HG02759 (cell line): ENCODE measurements at regions not wholly inside any gene's neighbourhood (a gene's known extent, or its start where the extent isn't known, plus 50 kb on each side); places are given as distances from the start of the nearest gene placed in this dataset.
"Not testable (repeated sequence)": the region's sequence is repeated elsewhere in the genome, so short reads cannot be mapped to it uniquely, and the experiment has no call there.

Source experiments
- ATAC-seq: cut with Tn5 transposase; IDR thresholded peaks from one replicate; pipeline ENCODE4 v1.9.1; 2021; ENCODE audit warnings: mild to moderate bottlenecking, moderate library complexity; ENCODE audit not compliant: unreplicated experiment

DNA sequence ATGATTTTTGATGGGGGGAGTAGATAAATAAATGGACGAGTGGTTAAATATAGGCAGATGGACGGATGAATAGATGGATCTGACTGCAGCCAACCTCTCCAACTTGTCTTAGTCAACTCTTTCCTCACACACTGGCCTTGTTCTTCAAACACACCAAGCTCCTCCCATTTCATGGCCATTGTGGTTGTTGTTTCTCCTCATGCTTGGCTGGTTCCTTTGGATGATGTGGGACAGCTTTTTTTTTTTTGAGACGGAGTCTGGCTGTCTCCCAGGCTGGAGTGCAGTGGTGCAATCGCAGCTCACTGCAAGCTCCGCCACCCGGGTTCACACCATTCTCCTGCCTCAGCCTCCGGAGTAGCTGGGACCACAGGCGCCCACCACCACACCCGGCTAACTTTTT is 155.2 kb downstream of the ZNF281 start:
- not testable (repeated sequence) for ATAC-seq

DNA sequence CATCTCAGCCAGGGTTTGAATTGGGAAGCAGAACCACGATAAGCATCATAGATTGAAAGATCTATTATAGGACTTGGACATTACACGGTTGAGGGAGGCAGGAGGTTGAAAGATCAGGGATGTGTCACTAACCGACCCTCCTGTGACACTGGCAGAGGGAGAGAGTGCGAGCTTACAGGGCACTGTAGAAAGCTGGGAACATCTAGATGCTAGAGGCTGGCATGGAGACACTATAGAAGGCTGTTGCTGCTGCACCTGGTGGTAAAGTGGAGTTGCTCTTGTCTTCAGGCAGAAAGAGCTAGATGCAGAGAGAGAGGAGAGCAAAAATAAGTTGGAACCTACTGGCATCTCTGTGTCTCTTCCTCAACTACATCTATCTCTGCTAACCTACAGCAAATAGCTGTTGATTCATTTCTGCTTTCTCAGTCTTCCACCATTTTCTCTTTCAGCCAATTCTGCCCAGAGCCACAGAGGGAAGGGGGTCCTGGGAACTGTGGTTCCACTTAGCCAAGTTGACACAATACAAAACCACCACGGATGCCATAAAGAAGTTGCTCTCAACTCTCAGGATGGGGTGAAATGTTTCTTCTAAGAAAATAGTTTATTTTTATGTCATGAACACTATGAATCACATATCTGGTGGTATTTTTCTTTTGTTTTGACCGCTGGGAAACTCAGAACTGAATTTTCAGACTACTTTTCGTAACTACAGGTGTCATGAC is 155.9 kb downstream of the ZNF281 start:
- ATAC-seq, result no peak

DNA sequence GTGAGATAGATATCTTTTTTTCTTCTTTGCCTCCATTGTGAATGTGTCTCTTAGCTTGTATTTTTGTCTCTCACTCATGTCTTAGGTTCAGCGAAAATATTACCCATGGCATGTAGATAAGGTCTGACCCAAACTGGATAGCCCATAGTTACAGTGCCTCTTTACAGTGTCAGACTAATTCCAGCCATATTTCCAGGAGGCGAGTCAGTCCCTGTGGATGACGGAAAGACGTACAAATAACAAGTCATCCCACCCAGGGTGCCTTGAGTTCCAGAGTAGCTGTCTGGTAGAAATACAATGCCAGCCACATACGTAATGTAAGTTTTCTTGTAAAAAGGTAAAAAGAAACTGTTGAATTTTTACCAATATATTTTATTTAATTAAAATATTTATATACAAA is 157.3 kb downstream of the ZNF281 start:
- no peak for ATAC-seq

DNA sequence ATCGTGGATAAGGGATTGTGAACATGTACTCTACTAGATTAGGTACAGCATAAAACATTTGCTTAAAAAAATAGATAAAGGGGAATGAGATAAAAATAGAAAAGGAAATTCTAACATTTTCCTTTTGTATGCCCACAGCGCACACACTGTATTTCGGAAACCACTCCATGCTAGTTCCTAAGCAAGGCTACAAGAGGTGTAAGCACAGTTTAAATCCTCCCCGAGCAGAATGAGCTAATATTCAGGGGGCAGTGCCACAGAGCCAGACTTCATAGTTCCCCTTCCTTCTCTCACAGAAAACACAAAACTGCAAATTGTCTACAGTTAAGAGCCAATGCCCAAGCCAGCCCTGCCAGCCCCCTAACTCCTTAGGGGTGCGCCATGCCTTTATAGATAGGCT is 159.4 kb downstream of the ZNF281 start:
- ATAC-seq, result no peak

DNA sequence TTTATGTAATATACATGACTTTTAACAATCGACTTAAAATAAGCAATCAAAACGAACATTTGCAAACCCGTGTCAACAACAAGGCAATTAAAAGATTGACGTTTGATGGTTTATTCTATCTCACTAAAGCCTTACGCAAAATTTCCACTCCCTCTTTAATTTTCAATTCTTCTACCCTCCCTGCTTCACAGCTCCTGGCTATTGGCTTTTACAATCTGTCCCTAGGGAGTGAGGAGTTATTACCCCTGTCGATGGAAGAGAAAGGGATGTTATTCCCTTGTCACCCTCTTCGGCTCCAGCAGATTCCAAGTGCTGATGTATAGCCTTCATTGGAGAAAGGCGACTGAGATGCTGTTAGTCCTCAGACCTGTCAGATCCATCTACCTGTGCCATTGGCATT is 161.3 kb downstream of the ZNF281 start:
- no peak for ATAC-seq

DNA sequence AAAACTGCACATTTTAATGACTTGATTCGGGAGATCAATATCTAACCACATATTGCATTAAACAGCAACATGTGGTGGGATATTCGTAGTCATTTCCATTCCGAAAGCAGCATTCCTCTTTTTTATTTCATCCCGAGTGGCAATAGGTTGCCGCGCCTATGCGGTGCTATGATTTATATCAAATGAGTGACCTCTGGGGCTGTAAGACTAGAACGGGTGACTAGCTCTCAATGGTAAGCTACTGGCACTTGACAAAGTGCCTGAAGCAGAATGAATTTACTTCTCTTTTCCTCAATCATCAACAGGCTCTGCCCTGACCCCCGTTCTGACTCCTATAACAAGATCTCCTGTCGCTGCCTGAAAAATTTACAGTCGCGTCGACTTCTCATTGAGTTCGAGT is 162.3 kb downstream of the ZNF281 start:
- ATAC-seq, result no peak

DNA sequence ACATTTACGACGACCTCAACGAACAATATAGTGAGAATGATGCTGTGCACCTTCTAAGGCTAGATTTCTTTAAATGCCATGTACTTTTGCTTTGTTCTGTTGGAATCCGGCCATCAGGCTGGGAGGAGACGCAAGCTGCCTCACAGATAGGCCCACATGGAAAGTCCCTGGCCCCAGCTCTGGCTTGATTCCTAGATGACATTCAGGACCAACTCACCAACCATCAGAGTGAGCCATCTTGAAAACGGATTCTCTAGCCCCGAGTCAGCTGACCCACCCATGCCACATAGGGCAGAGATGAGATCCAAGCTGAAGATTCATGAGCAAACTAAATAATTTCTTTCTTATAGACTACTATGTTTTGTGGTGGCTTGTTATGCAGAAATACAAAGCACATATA is 164.4 kb downstream of the ZNF281 start:
- no peak for ATAC-seq

DNA sequence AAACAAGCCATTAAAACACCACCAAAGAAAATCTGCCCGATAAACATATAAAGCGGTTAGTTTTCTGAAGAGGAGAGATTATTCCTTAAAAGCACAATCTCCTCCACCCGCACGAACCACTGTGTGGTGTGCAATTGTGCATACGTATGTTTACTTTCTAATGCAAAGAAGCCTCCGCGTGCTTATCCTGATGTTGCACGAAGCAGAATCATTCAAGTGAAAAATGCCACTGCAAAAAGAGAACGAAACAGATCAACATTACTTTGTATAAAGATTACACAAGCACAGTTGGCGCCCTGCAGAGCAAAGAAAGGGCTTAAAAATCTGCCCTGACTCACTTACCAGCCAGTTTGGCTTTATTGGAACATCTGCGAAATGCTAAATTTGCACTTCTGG is 166.8 kb downstream of the ZNF281 start:
- ATAC-seq, result no peak

DNA sequence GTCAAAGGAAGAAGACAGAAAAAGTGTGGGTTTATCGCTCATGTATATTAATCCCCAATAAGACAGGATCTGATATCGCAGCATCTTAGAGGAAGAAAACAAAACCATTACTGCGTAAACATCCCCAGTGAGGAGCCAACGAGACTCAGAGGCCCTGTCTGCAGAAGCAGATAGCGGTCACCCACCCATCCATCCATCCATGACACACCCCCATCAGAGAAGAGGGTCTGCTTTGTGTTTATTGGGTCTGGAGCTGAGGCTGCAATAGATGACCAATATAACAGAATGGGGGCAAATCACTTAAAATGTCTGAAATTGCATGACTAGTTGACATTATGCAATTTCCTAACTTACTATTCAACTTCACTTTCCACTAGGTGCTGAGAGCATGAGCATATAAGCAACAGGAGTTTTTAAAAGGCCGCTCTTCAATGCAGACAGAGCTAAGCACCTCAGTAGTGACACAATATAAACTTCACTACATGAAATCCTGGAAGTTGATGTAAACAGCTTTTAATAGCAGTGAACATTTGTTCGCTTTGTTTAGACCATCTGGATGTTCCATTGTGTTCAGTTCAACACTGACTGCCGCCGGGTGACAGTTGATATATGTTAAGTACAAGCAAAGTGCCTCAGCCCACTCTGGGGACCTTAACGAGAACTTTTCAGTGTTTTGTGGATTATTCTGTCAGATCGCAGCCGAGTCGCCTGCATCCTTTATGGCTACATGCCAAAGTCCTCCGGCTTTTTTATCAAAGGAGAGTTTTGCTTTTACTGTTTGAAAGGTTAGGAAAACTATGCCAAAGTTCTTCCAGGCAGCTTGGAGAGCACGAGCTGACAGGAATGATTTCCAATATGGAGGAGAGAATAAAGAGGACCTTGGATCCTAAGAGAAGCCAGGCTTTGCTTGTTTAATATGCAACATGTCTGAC is 167.5 kb downstream of the ZNF281 start:
- ATAC-seq, result no peak

DNA sequence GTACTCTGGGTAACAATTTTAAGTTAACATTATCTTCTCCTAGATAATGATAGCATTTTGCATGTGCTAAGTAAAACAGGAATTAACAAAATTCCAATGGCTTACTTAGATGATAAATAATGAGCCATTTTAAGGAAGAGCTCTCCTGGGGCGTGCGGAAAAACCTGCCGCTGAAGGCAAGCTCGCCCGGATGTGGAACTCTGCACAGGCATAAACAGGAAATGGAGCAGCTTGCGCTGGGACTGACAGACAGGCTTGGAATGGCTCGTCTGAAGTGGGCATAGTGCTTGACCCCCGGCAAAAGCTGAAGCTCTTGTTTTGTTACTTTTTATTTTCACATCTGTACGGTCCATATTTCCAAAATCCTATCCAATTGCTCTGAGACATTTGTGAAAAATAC is 169.2 kb downstream of the ZNF281 start:
- ATAC-seq, result no peak

DNA sequence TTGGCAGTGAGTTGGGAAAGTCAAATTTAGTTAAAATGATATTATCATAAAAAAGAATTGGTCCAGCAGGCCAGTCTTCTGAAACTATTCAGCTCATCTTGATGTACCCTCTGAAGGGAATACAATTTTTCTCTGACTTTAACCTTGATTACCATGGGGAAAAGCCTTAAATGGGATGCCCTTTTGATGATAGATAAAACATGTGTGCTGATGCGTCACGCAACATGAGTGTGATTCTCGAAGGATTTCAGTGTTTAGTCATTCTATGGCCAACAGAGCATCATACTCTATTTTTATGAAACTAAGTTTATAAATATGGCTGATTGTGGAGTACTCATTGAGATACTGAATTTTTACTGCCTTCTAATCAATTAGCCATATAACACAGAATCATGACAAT is 171.5 kb downstream of the ZNF281 start:
- ATAC-seq, result no peak

DNA sequence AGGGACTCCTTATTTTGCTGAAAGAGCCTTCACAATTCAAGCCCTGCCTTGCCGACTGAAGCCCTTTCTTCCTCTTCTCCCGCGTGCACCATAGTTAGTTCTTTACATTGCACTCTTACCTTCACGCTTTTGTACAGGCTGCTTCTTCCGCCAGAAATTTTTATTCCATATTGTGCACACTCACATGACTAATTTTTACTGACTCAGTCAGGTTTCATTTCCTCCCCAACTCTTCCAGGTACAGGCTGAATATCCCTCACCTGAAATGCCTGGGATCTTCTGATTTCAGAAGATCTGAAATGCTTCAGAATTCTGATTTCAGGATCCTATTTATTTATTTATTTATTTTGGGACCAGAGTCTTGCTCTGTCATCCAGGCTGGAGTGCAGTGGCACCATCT is 172.8 kb downstream of the ZNF281 start:
- ATAC-seq, result no peak

DNA sequence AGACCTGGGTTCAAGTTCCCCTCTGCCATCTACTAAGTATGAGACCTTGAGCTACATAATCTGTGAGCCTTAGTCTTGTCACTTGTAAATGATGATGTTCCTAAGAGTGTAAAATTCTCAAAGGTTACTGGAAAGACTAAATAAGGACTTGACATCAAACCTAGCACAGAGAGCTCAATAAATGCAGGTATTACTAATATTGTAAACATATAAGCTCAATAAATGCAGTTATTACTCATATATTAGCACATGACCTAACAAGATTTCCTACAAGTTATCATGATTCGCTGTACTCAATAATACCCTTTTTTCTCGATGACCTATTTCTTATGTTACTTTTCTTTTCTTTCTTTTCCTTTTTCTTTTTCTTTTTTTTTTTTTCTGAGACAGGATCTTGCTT is 174.9 kb downstream of the ZNF281 start:
- ATAC-seq, result no peak

DNA sequence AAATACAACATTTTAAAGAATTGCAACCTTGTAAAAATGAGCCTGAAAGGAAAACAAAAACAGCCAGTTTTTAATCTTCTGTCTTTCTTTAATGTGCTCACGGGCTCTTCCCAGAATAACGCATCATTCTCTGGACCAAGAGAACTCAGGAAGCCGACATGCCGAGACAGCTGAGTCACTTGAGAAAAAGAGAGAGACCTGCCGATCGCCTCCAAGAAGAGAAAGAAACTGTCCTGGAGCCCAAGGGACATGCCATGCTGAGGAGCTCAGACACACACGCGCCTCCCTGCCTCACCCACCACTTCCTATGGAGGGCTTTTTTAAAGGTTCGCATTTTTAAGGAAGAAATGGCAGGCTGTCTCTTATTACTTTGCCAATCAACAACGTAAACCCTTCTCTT is 176.4 kb downstream of the ZNF281 start:
- ATAC-seq, result no peak

DNA sequence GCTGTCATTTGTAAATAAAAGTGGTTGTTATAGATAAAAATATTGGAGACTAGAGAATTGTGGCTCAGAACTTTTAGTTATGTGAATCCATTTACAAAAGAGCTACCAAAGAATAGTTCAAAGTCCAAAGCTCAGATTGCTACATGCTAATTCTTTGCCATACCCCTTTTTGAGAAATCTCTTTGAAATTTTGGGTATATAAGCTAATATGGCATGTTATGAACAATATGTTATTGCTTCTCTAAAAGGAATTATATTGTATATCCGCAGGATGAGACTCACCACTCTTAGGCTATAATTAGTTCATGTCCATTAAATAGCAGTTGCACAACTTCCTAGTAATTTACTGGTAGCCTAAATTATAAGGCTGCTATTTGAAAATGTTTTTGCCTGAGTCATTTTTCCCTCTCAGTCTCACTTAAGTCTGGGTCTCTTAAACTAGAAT is 178.0 kb downstream of the ZNF281 start:
- no peak for ATAC-seq

DNA sequence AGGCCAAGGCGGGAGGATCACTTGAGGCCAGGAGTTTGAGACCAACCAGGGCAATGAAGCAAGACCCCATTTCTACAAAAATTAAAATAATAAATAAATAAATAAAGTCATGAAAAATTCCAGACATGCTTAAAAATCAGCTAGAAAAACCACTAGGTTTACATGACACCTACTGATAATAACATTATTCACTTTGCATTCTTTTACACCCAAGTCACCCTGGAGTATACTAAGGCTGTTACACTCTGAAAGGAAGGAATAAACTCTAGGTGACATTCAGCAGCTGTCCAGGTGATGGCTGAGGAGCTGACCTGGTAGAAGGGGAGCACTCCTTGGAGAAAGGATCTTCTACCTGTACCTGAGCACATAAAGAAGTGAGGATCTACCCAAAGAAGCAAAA is 179.2 kb downstream of the ZNF281 start:
- no peak for ATAC-seq

DNA sequence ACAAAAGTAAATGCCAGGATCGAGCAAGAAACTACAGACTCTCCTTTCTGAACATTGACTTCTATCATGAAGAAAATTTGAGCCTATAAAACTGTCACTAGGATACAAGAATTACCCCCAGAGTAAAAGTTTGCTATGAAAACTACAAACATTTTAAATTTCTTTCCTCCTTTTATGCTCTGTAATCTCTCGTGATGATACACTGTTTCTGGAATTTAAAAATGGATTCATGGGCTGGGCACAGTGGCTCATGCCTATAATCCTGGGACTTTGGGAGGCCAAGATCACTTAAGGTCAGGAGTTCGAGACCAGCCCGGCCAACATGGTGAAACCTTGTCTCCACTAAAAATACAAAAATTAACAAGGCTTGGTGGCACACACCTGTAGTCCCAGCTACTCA is 181.3 kb downstream of the ZNF281 start:
- ATAC-seq, result no peak

DNA sequence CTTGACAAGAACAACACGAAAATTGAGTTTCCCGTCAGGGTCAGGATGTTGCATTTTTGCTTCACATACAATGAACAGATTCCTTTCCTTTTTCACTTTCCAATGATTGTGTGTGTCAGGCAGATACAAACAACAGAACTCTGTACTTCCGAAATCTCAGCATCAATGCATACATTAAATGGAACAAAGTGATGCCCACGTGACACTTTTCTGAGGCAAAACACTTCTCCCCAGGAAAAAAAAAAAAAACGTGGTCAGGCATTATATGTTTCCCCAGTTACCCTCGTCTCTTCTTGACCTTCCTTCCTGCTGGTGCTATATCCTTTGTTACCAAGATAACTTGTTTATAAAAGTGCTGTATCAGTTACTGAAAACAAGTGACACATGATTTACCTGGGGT is 181.8 kb downstream of the ZNF281 start:
- ATAC-seq, result no peak
